Lower leg skin (tissue), 4 donors: ENCODE measurements at regions not wholly inside any gene's neighbourhood (a gene's known extent, or its start where the extent isn't known, plus 50 kb on each side); places are given as distances from the start of the nearest gene placed in this dataset.

Source experiments
- DNase-seq, 2 donors: peaks; one replicate each; pipeline ENCODE4 v3.0.0-alpha.2; 2019; ENCODE audit warnings: low spot score in 2 of 2
- H3K4me3 ChIP-seq: fragments of 200-600 bp; sonication (generic); 2 replicates; pipeline ENCODE4 v1.5.1; 2017; ENCODE audit warnings: mild to moderate bottlenecking, low read depth; ENCODE audit not compliant: poor library complexity, severe bottlenecking
- POLR2A ChIP-seq, 2 donors: fragments of 450-650 bp; IDR thresholded peaks; one replicate each; pipeline ENCODE4 v1.6.1; 2016 to 2017; ENCODE audit warnings: antibody characterized with exemption in 2 of 2, mild to moderate bottlenecking in 1 of 2, moderate library complexity in 1 of 2
- WGBS, 2 donors: methylation state at CpG; one replicate each; pipeline ENCODE4 v1.1.5; 2018; 5-methylcytosine and 5-hydroxymethylcytosine counted together
- intact Hi-C: fragments of 100-400 bp; cut with DNase I; formaldehyde crosslinking; loops from one replicate; pipeline ENCODE4 v1.15.0; 2023; ENCODE audit warnings: low total_unique reads
- TF ChIP-seq, protein P1 (sequence below), 3 donors: fragments of 450-650 bp; IDR thresholded peaks; one replicate each; pipeline ENCODE4 v1.5.1; 2016; ENCODE audit warnings: antibody characterized with exemption in 3 of 3, mild to moderate bottlenecking in 3 of 3, moderate library complexity in 2 of 3

GRCh38 chr13:109483284-109483683, 303.1 kb downstream of the IRS2 start:
- 45 to 50% methylated on average over 5 of the region's 5 CpGs for WGBS, 2 donors
- no peak for DNase-seq
- intact Hi-C loops = no loop called here
- no peak for TF ChIP-seq POLR2A (IDR thresholded peaks at IDR 0.05)
- TF ChIP-seq, protein P1, sequence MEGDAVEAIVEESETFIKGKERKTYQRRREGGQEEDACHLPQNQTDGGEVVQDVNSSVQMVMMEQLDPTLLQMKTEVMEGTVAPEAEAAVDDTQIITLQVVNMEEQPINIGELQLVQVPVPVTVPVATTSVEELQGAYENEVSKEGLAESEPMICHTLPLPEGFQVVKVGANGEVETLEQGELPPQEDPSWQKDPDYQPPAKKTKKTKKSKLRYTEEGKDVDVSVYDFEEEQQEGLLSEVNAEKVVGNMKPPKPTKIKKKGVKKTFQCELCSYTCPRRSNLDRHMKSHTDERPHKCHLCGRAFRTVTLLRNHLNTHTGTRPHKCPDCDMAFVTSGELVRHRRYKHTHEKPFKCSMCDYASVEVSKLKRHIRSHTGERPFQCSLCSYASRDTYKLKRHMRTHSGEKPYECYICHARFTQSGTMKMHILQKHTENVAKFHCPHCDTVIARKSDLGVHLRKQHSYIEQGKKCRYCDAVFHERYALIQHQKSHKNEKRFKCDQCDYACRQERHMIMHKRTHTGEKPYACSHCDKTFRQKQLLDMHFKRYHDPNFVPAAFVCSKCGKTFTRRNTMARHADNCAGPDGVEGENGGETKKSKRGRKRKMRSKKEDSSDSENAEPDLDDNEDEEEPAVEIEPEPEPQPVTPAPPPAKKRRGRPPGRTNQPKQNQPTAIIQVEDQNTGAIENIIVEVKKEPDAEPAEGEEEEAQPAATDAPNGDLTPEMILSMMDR (IDR thresholded peaks at IDR 0.05) = no peak
- no peak overlapping the region for H3K4me3 ChIP-seq

DNA sequence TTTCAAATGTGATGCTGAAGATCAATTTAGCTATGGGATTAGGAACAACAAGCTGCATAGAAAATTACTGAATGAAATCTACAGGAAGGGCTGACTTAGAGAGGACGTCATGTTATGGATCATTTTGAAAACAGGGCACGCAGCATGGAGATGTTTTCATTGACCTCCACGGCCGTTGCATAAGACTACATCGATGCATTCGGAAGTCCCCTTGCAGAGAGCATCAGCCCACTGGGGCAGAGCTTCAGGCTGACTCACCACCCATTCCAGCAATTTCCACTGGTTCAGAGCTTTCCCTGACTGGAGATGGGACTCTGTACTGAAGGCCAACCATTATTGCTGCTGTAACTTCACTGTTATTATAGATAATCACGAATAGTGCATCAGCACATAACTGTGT, 305.3 kb downstream of the IRS2 start:
- intact Hi-C loops = no loop called here
- no peak overlapping the region for H3K4me3 ChIP-seq
- no peak for DNase-seq
- 80 to 82% methylated on average over 7 of the region's 7 CpGs for WGBS, 2 donors
- TF ChIP-seq, protein P1 (IDR thresholded peaks at IDR 0.05) = no peak
- no peak for TF ChIP-seq POLR2A (IDR thresholded peaks at IDR 0.05)

DNA sequence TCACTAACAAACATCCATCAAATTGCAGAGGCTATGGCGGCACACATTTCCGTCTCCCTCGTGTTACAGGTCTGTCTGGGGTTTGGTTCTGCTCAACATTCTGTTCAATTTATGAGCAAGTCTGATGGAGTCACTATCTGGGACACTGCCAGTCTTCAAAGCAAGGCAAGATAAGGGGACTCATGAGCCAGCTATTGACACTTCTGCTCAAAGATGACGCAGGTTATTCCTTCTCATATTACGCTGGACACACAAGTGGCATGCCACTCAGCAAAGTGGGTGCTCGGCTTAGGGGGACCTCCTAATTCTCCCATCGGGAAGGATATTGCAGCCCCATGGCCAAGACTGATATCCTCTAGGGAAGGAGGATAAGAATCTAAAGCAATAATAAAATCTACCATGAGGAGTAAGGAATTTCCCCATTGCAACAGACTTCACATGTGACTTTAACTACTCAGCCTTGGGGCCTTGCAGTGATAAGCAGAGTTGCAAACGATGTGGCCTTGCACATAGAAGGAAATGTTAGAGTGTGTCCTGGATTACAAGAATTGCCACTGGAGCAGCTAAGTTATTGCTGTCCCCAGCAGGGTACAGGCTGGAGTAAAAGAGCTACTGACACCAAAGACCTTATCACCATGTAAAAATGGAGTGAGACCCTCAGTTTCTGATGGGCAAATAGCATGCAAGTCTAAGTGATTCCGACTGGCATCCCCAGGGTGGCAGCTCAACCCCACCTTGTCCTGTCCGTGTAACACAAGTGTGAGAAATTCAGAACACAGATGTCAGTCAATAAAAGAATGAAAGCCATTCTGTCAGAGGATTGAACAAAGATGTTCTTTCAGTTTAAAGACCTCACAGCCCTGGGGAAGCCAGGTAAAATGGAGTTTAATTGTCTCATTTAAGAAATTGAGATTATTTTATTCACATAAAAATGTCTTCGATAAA, 306.1 kb downstream of the IRS2 start:
- intact Hi-C loops = no loop called here
- H3K4me3 ChIP-seq = no peak overlapping the region
- TF ChIP-seq, protein P1 (IDR thresholded peaks at IDR 0.05) = no peak
- no peak for TF ChIP-seq POLR2A (IDR thresholded peaks at IDR 0.05)
- DNase-seq = no peak
- WGBS, 2 donors = 68 to 74% methylated on average over 11 of the region's 11 CpGs

DNA sequence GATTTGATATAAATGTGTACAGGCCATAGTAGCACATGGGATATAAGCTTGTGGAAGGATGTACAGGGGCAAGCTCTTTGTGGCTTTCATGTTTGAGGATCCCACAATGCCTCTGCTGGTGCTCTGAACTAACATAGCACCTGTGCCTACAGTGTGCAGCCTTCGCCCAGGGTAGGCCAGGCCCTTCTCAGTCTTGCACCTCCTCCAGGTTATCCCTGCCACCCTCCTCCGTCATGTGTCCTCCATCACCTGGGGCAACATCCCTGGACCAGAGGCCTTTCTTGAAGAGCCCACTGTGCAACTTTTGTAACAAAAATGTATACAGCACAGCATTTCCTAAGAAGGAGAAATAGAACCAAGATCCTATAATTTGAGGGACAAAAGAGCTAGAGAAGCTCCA, 306.8 kb downstream of the IRS2 start:
- intact Hi-C loops = no loop called here
- DNase-seq = no peak
- H3K4me3 ChIP-seq = no peak overlapping the region
- TF ChIP-seq, protein P1 (IDR thresholded peaks at IDR 0.05) = no peak
- TF ChIP-seq POLR2A (IDR thresholded peaks at IDR 0.05) = no peak
- WGBS, 2 donors = 93 to 95% methylated on average over 2 of the region's 2 CpGs

DNA sequence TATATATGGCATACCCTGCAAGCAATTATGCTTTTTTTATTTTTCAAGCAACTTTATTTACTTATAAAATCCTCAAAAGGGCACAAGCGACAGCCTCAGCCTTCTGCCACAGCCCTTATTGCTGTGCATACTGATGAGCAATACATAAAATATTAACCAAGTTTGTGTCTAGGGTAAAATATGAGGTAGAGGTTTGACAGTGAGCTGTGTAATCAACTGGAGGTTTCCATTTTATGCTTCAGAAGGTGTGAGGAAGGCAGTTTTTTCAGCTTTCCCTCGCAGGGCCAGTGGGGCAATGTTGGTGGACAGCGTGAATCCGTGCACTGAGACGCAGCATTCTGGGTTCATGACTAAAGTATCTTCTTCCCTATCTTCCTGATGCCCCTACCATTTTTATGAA, 310.4 kb downstream of the IRS2 start:
- H3K4me3 ChIP-seq = no peak overlapping the region
- no peak for DNase-seq
- no peak for TF ChIP-seq POLR2A (IDR thresholded peaks at IDR 0.05)
- TF ChIP-seq, protein P1 (IDR thresholded peaks at IDR 0.05) = no peak
- WGBS, 2 donors = 96 to 98% methylated on average over 5 of the region's 5 CpGs
- intact Hi-C loops = no loop called here
